Neutrophil (primary cell): ENCODE measurements at regions not wholly inside any gene's neighbourhood (a gene's known extent, or its start where the extent isn't known, plus 50 kb on each side); places are given as distances from the start of the nearest gene placed in this dataset.

Source experiments
- H3K27ac ChIP-seq: fragments of 200-600 bp; sonication (generic); 2 replicates; pipeline ENCODE4 v1.5.1; 2016; ENCODE audit warnings: mild to moderate bottlenecking, moderate library complexity
- H3K27me3 ChIP-seq: fragments of 200-600 bp; sonication (generic); 2 replicates; pipeline ENCODE4 v1.6.0; 2016; ENCODE audit warnings: mild to moderate bottlenecking
- H3K36me3 ChIP-seq: fragments of 200-600 bp; sonication (generic); 2 replicates; pipeline ENCODE4 v1.5.1; 2017
- H3K4me1 ChIP-seq, 2 experiments: fragments of 200-600 bp in 1 of 2; sonication (generic) in 1 of 2; 1 replicate in 1 of 2; 2 replicates in 1 of 2; pipeline versions ENCODE4 v1.5.1 to v1.6.1; 2013 to 2016; ENCODE audit warnings: low read depth in 1 of 2, low read length in 1 of 2, mild to moderate bottlenecking in 1 of 2, moderate library complexity in 1 of 2; ENCODE audit not compliant: control insufficient read depth in 1 of 2, insufficient read depth in 1 of 2
- H3K4me3 ChIP-seq, 2 experiments: fragments of 200-600 bp in 1 of 2; sonication (generic) in 1 of 2; 1 replicate in 1 of 2; 2 replicates in 1 of 2; pipeline ENCODE4 v1.5.1; 2013 to 2016; ENCODE audit warnings: low read depth in 1 of 2, low read length in 1 of 2, mild to moderate bottlenecking in 1 of 2, moderate library complexity in 1 of 2
- H3K9me3 ChIP-seq: fragments of 200-600 bp; sonication (generic); 2 replicates; pipeline ENCODE4 v1.5.1; 2016
- TF ChIP-seq, protein P1 (sequence below): fragments of 200-600 bp; sonication (generic); IDR thresholded peaks from 2 replicates; pipeline ENCODE4 v1.5.1; 2016; ENCODE audit warnings: antibody characterized with exemption

DNA sequence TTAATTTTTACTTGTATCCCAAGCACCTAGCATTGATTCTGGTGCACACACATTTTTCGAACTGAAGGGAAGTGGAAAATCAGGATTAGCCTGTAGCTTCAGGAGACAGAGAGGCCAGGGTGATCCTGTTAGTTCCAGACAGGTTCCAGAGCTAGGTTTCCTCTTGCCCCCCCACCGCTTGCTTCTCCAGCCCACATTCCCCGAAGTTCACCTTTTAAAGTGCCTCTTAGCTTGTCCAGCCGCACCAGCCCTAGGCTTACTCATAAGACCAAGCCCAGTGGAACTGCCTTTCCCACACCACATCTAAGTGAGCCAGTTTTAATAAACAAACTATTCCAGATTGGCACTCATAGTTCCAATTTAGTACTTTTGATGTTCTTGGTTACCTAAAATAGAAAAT lies 898.6 kb upstream of the KLHL29 start:
- TF ChIP-seq, protein P1, sequence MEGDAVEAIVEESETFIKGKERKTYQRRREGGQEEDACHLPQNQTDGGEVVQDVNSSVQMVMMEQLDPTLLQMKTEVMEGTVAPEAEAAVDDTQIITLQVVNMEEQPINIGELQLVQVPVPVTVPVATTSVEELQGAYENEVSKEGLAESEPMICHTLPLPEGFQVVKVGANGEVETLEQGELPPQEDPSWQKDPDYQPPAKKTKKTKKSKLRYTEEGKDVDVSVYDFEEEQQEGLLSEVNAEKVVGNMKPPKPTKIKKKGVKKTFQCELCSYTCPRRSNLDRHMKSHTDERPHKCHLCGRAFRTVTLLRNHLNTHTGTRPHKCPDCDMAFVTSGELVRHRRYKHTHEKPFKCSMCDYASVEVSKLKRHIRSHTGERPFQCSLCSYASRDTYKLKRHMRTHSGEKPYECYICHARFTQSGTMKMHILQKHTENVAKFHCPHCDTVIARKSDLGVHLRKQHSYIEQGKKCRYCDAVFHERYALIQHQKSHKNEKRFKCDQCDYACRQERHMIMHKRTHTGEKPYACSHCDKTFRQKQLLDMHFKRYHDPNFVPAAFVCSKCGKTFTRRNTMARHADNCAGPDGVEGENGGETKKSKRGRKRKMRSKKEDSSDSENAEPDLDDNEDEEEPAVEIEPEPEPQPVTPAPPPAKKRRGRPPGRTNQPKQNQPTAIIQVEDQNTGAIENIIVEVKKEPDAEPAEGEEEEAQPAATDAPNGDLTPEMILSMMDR: no peak
- H3K27me3 ChIP-seq: no peaks in the 10 kb centered on the region
- no peaks in the 10 kb centered on the region for H3K9me3 ChIP-seq
- no peak overlapping the region for H3K27ac ChIP-seq
- H3K36me3 ChIP-seq: no peaks in the 10 kb centered on the region
- no peak overlapping the region for H3K4me3 ChIP-seq
- no peaks in the 10 kb centered on the region for H3K4me1 ChIP-seq

DNA sequence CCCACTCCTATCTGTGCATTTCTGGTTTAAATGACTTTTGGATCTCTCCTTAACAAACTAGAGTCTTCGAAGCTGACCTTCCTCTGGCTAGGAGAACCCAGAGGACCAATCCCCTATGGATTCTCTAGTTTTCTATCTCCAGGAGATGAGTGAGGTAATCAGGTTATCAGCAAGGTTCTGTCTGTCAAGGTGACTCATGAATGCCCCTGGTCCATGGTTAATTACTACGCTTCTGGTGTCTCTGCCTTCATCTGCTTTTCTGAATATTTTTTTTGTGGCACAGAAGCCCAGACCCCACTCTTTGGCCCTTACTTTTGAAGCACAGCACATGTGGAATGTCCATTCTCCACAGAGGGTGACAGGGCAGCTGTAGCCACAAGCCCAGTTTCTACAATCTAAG lies 897.9 kb upstream of the KLHL29 start:
- no peaks in the 10 kb centered on the region for H3K4me1 ChIP-seq
- TF ChIP-seq, protein P1: no peak
- H3K36me3 ChIP-seq: no peaks in the 10 kb centered on the region
- no peaks in the 10 kb centered on the region for H3K9me3 ChIP-seq
- H3K27ac ChIP-seq: no peak overlapping the region
- no peaks in the 10 kb centered on the region for H3K27me3 ChIP-seq
- no peak overlapping the region for H3K4me3 ChIP-seq

DNA sequence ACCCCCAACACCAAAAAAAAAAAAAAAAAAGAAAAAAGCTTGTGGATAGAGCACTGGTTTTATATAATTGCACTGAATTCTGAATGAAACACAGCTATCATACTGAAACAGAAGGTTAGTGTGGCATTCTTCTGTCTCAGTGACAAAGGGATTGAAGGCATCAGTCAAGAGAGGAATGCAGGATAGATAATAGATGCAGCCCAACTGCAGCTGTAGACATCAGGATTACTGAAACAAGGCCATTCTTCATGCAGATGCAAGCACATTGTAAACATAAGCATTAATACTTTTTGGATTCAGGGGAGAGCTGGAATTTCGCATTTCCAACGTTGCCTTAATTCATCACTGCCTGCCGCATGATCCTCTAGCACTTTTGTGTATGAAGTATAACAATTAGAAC lies 897.4 kb upstream of the KLHL29 start:
- Histone ChIP-seq H3K4me3 (no peak overlapping the region), H3K27me3 (no peaks in the 10 kb centered on the region), H3K36me3 (no peaks in the 10 kb centered on the region), H3K4me1 (no peaks in the 10 kb centered on the region), H3K9me3 (no peaks in the 10 kb centered on the region), H3K27ac (no peak overlapping the region)
- TF ChIP-seq, protein P1: no peak

DNA sequence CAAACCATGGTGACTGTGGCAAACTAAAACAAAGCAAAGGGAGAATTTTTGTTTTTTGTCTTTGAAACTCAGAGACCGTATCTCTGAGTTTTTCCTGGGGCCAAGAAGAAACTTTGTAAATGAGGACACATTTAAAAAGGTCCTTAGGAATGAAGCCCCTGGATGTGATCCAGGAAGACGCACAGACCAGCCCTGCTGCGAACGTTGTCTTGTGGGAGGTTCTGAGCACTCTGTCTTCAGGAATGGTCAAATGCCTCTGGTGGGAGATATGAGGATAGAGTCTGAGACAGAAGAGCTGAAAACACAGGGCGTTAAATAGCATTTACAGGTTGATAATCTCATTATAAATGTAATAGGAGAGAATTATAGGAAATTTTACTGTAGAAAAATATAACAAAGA lies 893.5 kb upstream of the KLHL29 start:
- H3K9me3 ChIP-seq: no peaks in the 10 kb centered on the region
- H3K4me1 ChIP-seq: no peaks in the 10 kb centered on the region
- H3K27ac ChIP-seq: no peak overlapping the region
- TF ChIP-seq, protein P1: no peak
- no peaks in the 10 kb centered on the region for H3K27me3 ChIP-seq
- H3K36me3 ChIP-seq: no peaks in the 10 kb centered on the region
- no peak overlapping the region for H3K4me3 ChIP-seq

DNA sequence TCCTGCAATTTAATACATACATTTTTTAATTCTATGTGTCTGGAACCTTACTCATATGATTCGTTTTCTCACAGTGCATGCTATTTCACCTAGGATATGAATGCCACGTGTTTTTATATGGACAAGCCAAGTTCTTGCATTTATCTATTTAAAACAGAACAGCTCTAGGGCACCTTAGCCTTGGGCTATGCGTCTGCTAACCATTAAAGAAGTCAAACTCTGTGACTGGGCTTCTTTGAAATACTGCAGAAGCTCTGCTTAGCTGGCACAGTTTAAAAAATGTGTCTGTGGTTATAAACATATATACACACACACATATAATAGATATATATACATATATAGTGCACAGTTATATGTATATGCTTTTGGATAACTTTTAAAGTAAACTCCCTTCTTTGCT lies 890.8 kb upstream of the KLHL29 start:
- Histone ChIP-seq H3K4me1 (no peaks in the 10 kb centered on the region), H3K27me3 (no peaks in the 10 kb centered on the region), H3K9me3 (no peaks in the 10 kb centered on the region), H3K36me3 (no peaks in the 10 kb centered on the region), H3K27ac (no peak overlapping the region), H3K4me3 (no peak overlapping the region)
- TF ChIP-seq, protein P1: no peak

DNA sequence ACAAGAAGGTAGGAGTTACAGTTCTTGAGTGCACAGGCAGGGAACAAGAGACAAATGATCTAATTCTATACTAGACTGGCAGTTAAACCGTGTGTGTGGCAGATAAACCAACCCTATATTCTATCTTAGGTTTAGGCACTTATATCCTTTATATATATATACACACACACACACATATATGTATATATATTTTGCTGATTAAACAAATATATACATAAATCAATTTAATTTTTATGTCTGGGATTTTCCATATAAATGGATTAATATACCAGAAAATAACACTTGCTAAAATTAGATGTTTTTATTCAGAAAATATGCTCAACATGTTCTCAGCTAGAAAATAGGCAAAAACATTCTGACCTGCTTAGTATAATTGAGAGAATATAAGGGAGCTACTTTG lies 887.9 kb upstream of the KLHL29 start:
- no peaks in the 10 kb centered on the region for H3K9me3 ChIP-seq
- no peaks in the 10 kb centered on the region for H3K36me3 ChIP-seq
- no peaks in the 10 kb centered on the region for H3K4me1 ChIP-seq
- H3K4me3 ChIP-seq: no peak overlapping the region
- TF ChIP-seq, protein P1: no peak
- H3K27me3 ChIP-seq: no peaks in the 10 kb centered on the region
- H3K27ac ChIP-seq: no peak overlapping the region
